OCI-LY3 (cell line): ENCODE measurements at regions not wholly inside any gene's neighbourhood (a gene's known extent, or its start where the extent isn't known, plus 50 kb on each side); places are given as distances from the start of the nearest gene placed in this dataset.

ENCODE experiments used
- H2AFZ ChIP-seq: fragments of 200-600, 300-600 bp; shearing (Covaris generic); 2 replicates; pipeline ENCODE4 v1.6.0; 2014; ENCODE audit warnings: antibody characterized with exemption, low read depth, low read length
- H3K27ac ChIP-seq: fragments of 200-600, 300-600 bp; sonication (generic); 2 replicates; pipeline ENCODE4 v1.5.1; 2014; ENCODE audit warnings: mild to moderate bottlenecking, low read length, moderate library complexity, mixed read lengths
- H3K27me3 ChIP-seq: fragments of 200-600, 300-600 bp; sonication (generic); 2 replicates; pipeline ENCODE4 v1.6.1; 2014; ENCODE audit warnings: low read depth, low read length, mixed read lengths
- H3K36me3 ChIP-seq: fragments of 200-600, 300-600 bp; sonication (generic); replicated peaks from 2 replicates; pipeline ENCODE3; 2014; ENCODE audit warnings: low read depth, low read length, mixed read lengths
- H3K4me1 ChIP-seq: fragments of 300-600, 200-600 bp; sonication (generic); 2 replicates; pipeline ENCODE4 v1.6.1; 2014; ENCODE audit warnings: low read length, mixed read lengths
- H3K4me2 ChIP-seq: fragments of 200-600, 300-600 bp; sonication (generic); 2 replicates; pipeline ENCODE4 v1.6.1; 2014; ENCODE audit warnings: low read length, mixed read lengths
- H3K4me3 ChIP-seq: fragments of 300-600, 200-600 bp; sonication (generic); 2 replicates; pipeline ENCODE4 v1.5.1; 2014; ENCODE audit warnings: antibody characterized with exemption, mild to moderate bottlenecking, low read length, moderate library complexity
- H3K79me2 ChIP-seq: fragments of 300-600, 200-600 bp; shearing (Covaris generic); 2 replicates; pipeline ENCODE4 v1.6.1; 2014; ENCODE audit warnings: mild to moderate bottlenecking, low read length, mixed read lengths
- H3K9ac ChIP-seq: fragments of 300-600, 200-600 bp; shearing (Covaris generic); 2 replicates; pipeline ENCODE4 v1.6.0; 2014; ENCODE audit warnings: mild to moderate bottlenecking, low read length, moderate library complexity
- H3K9me3 ChIP-seq: fragments of 200-600, 300-600 bp; shearing (Covaris generic); 2 replicates; pipeline ENCODE4 v1.6.1; 2014; ENCODE audit warnings: low read length, mixed read lengths; ENCODE audit not compliant: insufficient read depth
- H4K20me1 ChIP-seq: fragments of 200-600, 300-600 bp; sonication (generic); 2 replicates; pipeline ENCODE4 v1.6.1; 2016; ENCODE audit warnings: low read length, mixed read lengths; ENCODE audit not compliant: insufficient read depth
- EZH2phosphoT487 ChIP-seq: fragments of 200-600 bp; shearing (Covaris generic); IDR thresholded peaks from 2 replicates; pipeline ENCODE4 v1.6.1; 2018; ENCODE audit warnings: antibody characterized with exemption, mixed run types, low read depth
- TF ChIP-seq, protein P1 (sequence below): fragments of 200-600, 300-600 bp; sonication (generic); IDR thresholded peaks from 2 replicates; pipeline ENCODE4 v1.5.1; 2014; ENCODE audit warnings: antibody characterized with exemption, low read length, low read depth

DNA sequence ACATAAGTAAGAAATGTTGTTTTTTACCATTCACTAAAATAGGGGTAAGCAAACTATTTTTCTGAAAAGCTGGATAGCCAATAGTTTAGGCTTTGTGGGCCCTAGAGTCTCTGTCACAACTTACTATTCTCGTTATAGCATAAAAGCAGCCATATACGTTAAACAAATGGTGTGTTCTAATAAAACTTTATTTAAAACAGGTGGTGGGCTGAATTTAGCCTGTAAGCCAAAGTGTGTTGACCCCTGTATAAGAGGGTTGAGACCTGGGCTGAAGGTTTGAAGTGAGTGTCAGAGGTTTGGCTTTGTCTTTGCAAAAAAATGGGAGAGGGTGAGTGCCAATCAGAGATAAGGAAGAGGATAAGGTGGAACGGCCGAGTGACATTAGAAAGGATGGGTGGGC lies 197.2 kb downstream of the RNF144B start:
- Histone ChIP-seq H4K20me1 (no peaks in the 10 kb centered on the region), H3K4me1 (peaks cover 68% of the 10 kb centered on the region), H3K4me3 (peak overlapping the region; percentile 49; the same call in 1 of the 2 replicates), H3K9ac (peak overlapping the region; percentile 48; the same call in 1 of the 2 replicates), H3K79me2 (no peaks in the 10 kb centered on the region), H3K4me2 (peak overlapping the region; percentile 71), H2AFZ (no peak overlapping the region), H3K36me3 (no peaks in the 10 kb centered on the region), H3K27me3 (no peaks in the 10 kb centered on the region), H3K27ac (peak overlapping the region; percentile 91), H3K9me3 (no peaks in the 10 kb centered on the region)
- TF ChIP-seq, protein P1, sequence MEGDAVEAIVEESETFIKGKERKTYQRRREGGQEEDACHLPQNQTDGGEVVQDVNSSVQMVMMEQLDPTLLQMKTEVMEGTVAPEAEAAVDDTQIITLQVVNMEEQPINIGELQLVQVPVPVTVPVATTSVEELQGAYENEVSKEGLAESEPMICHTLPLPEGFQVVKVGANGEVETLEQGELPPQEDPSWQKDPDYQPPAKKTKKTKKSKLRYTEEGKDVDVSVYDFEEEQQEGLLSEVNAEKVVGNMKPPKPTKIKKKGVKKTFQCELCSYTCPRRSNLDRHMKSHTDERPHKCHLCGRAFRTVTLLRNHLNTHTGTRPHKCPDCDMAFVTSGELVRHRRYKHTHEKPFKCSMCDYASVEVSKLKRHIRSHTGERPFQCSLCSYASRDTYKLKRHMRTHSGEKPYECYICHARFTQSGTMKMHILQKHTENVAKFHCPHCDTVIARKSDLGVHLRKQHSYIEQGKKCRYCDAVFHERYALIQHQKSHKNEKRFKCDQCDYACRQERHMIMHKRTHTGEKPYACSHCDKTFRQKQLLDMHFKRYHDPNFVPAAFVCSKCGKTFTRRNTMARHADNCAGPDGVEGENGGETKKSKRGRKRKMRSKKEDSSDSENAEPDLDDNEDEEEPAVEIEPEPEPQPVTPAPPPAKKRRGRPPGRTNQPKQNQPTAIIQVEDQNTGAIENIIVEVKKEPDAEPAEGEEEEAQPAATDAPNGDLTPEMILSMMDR, result no peak
- no peak for TF ChIP-seq EZH2phosphoT487

DNA sequence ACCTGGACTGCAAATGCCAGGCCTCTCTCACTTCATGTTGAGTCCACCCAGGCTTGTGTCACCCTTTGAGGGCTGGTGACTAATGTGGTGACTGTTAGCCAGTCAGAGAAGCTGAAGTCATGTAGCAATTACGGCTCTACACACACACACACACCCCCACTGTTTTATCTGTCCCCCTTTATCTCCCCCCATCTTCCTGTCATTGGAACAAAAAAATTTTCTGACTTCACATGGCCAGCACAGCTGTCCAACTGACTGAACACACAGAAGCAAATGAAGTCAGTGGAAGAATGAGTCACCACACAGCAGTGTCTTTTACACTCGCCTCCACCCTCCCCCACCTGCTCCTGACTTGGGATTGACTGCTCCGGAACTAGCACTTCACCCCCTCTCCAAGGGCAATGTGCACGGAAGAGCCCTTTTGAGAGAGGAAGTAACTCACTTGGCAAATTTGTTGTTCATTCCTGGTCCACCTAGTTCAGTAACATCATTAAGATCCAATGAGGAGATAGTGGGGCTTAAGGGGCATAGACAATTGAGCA lies 198.0 kb downstream of the RNF144B start:
- peak overlapping the region; percentile 49 for H3K4me3 ChIP-seq
- H3K27ac ChIP-seq, result peak overlapping the region; percentile 91
- peak overlapping the region; percentile 54 for H3K9ac ChIP-seq
- H4K20me1 ChIP-seq, result no peaks in the 10 kb centered on the region
- H3K36me3 ChIP-seq, result no peaks in the 10 kb centered on the region
- peaks cover 74% of the 10 kb centered on the region for H3K4me1 ChIP-seq
- peak overlapping the region; percentile 23 for H2AFZ ChIP-seq
- H3K27me3 ChIP-seq, result no peaks in the 10 kb centered on the region
- no peaks in the 10 kb centered on the region for H3K9me3 ChIP-seq
- TF ChIP-seq EZH2phosphoT487, result no peak
- TF ChIP-seq, protein P1, result no peak
- peak overlapping the region; percentile 71 for H3K4me2 ChIP-seq
- no peaks in the 10 kb centered on the region for H3K79me2 ChIP-seq

DNA sequence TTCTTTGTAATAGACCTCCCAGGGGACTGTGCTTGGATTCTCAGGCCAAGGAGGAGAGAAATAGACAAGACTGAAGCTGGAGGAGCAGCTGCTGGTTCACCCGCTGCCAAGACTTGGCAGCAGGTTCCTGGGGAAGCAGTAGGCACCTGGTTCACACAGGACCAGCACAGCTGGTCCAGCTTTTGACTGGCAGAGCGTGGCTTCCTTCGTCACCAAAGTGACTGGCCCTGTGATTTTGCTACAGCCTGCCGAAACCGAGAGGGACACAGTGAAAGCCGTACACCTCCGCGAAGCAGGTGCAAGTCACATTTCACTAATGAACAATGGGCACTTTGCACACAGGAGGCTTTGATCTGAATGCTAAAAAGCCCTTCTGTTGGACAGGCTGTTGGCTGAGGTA lies 199.0 kb downstream of the RNF144B start:
- no peaks in the 10 kb centered on the region for H3K36me3 ChIP-seq
- peak overlapping the region; percentile 71 for H3K4me2 ChIP-seq
- H3K9me3 ChIP-seq, result no peaks in the 10 kb centered on the region
- H3K4me1 ChIP-seq, result peaks cover 68% of the 10 kb centered on the region
- H3K27me3 ChIP-seq, result no peaks in the 10 kb centered on the region
- peak overlapping the region; percentile 49 for H3K4me3 ChIP-seq
- H4K20me1 ChIP-seq, result no peaks in the 10 kb centered on the region
- H3K27ac ChIP-seq, result peak overlapping the region; percentile 91
- peak overlapping the region; percentile 54; the same call in 1 of the 2 replicates for H3K9ac ChIP-seq
- no peak for TF ChIP-seq EZH2phosphoT487
- TF ChIP-seq, protein P1, result no peak
- no peak overlapping the region for H2AFZ ChIP-seq
- no peaks in the 10 kb centered on the region for H3K79me2 ChIP-seq

DNA sequence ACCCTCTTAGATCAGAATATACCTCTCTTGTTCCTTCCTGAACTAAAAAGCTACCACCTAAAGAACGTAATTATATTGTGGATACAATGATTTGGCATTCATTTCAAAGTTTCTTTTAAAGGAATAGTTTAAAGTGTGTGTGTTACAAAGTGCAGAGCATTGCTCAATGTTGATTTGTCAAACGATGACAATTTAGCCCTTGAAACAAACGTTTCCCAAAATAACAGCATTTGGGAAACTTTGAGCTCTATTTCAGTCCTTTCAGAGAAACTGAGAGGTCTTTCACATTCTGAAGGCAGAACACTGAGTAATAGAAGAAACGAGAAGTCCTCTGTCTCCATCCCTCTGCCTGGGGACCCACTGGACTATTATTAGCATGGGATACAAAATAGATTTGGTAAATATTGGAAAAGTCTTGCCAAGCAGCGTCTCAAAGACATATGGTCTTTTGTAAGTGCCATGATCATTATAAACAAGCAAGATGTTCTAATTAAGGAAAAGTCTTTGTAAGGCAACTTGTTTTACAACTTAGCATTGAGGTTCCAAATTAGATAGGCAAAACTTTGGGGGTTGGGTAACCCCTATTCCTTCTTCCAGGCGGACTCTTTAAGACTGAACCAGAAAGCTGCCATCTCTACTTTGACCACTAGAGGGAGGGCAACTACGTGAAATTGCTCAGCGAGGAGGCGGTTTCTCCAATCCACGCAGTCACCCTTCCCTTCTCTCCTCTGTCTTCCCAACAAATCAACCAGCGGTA lies 208.8 kb downstream of the RNF144B start:
- H3K4me2 ChIP-seq, result peak overlapping the region; percentile 56
- H4K20me1 ChIP-seq, result no peaks in the 10 kb centered on the region

More for the DNA sequence above, 208.8 kb downstream of the RNF144B start:
- peaks cover 28% of the 10 kb centered on the region for H3K4me1 ChIP-seq
- TF ChIP-seq EZH2phosphoT487, result no peak
- TF ChIP-seq, protein P1, result peak; percentile 83
- 0 out of 2 replicates have a peak overlapping the region, but pooled peaks have one; percentile 74 for H2AFZ ChIP-seq
- H3K27ac ChIP-seq, result no peak overlapping the region
- no peaks in the 10 kb centered on the region for H3K36me3 ChIP-seq
- H3K27me3 ChIP-seq, result no peaks in the 10 kb centered on the region
- no peaks in the 10 kb centered on the region for H3K79me2 ChIP-seq
- H3K9me3 ChIP-seq, result no peaks in the 10 kb centered on the region
- H3K9ac ChIP-seq, result no peak overlapping the region
- 0 out of 2 replicates have a peak overlapping the region, but pooled peaks have one; percentile 23 for H3K4me3 ChIP-seq
